HG02938 (cell line): ENCODE measurements at regions not wholly inside any gene's neighbourhood (a gene's known extent, or its start where the extent isn't known, plus 50 kb on each side); places are given as distances from the start of the nearest gene placed in this dataset.
"Not testable (repeated sequence)": the region's sequence is repeated elsewhere in the genome, so short reads cannot be mapped to it uniquely, and the experiment has no call there.

ENCODE experiments used
- ATAC-seq: cut with Tn5 transposase; IDR thresholded peaks from one replicate; pipeline ENCODE4 v1.9.1; 2021; ENCODE audit warnings: mild to moderate bottlenecking, moderate library complexity; ENCODE audit not compliant: unreplicated experiment

DNA sequence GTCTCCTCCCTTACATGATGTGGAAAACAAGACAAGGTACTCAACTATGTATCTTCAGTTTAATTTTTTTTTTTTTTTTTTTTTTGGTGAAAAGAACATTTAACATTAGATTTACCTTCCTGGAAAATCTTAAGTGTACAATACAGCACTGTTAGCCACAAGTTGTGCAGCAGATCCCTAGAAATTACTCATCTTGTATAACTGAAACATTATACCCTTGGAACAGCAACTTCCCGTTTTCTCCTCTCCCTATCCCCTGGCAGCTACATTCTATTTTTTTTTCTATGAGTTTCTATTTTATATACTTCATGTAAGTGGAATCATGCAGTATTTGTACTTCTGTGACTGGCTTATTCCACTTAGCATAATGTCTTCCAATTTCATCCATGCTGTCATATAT is 421.9 kb upstream of the FTMT start:
- no peak for ATAC-seq

DNA sequence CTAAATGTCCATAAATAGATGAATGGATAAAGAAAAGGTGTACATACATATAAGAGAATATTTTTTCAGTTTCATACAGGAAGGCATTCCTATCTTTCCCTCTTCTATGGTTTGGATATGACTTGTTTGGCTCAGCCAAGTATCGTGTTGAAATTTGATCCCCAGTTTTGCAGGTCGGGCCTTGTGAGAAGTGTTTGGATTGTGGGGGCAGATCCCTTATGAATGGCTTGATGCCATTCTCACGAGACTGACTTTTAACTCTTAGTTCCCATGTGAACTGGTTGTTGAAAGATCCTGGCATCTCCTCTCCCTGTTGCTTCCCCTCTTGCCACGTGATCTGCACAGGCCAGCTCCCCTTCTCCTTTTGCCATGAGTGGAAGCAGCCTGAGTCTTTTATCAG is 421.1 kb upstream of the FTMT start:
- no peak for ATAC-seq

DNA sequence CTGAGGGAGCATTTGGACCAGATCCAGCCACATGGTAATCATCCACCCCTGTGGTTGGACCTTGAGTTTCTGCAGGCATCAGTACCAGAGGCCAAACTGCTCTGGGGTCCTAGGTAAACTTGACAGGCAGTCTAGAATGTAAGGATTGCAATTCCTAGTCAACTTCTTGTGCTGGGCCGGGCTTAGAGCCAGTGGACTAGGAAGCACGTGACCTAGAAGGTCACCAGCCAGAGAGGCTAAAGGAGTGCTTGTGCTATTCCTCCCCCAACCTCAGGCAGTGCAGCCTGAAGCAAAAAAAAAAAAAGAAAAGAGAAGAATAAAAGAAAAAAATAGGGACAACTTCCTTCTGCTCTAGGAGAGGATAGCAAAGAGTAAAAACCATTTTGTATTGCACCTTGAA is 406.2 kb upstream of the FTMT start:
- ATAC-seq = no peak

- no peak for ATAC-seq
Measured at GRCh38 chr5:121462441-121462840, 389.2 kb upstream of the FTMT start.

DNA sequence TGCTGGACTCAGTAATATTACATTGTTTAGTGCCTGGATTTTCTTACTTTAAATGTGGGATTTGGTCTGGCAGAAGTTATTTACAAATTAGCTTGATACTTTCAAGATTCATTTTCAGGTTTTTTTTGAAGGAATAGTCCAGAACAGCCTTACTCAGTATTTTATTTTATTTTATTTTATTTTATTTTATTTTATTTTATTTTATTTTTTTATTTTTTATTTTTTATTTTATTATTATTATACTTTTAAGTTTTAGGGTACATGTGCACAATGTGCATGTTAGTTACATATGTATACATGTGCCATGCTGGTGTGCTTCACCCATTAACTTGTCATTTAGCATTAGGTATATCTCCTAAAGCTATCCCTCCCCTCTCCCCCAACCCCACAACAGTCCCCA is 380.5 kb upstream of the FTMT start:
- not testable (repeated sequence) for ATAC-seq

- no peak for ATAC-seq
Measured at GRCh38 chr5:121478636-121479035, 373.0 kb upstream of the FTMT start.

GRCh38 chr5:121479337-121479736 is 372.3 kb upstream of the FTMT start:
- no peak for ATAC-seq

GRCh38 chr5:121485281-121485680 is 366.4 kb upstream of the FTMT start:
- ATAC-seq = no peak

DNA sequence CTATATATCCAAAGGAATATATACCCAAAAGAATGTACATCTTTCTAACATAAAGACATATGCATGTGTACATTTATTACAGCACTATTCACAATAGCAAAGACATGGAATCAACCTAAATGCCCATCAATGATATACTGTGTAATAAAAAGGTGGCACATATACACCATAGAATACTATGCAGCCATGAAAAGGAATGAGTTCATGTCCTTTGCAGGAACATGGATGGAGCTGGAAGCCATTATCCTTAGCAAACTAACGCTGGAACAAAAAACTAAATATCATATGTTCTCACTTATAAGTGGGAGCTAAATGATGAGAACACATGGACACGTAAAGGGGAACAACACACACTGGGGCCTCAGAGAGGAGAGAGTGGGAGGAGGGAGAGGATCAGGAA is 365.7 kb upstream of the FTMT start:
- ATAC-seq = not testable (repeated sequence)

- no peak for ATAC-seq
Measured at GRCh38 chr5:121489972-121490371, 361.7 kb upstream of the FTMT start.

DNA sequence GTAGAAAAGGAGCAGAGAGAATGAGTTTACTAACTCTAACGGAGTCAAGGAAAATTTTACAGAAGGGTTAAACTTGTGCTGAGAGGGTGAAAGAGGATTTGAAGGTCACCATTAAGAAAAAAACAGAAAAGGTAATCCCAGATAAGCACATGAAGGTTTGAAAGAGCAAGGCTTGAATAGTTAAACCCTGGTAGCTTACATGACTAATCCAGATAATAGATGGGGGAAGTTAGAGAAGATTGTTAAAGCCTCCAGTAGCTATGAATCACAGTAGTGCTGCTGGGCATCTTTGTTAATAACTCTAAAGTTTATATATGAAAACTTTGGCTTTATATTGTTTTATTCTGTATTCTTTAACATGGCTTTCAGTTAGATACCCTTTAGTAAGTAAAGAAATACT is 354.5 kb upstream of the FTMT start:
- ATAC-seq = no peak

DNA sequence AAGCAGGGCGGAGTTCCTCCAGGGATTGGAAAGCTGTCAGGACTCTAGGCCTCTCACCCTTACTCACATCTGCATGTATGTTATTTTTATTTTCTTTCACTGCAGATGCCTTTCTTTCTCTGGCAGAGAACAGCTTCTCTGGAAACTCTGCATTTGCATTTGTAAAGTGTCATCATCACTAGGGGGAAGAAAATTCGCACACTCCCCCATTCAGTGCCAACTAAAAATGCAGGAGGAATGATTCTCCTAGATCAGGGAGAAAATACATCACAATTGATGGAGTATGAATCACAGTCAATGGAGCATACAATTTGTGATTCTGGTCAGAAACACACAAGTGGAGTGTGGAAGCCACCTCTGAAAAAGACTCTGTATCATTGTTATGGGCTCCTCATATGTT is 351.4 kb upstream of the FTMT start:
- no peak for ATAC-seq

DNA sequence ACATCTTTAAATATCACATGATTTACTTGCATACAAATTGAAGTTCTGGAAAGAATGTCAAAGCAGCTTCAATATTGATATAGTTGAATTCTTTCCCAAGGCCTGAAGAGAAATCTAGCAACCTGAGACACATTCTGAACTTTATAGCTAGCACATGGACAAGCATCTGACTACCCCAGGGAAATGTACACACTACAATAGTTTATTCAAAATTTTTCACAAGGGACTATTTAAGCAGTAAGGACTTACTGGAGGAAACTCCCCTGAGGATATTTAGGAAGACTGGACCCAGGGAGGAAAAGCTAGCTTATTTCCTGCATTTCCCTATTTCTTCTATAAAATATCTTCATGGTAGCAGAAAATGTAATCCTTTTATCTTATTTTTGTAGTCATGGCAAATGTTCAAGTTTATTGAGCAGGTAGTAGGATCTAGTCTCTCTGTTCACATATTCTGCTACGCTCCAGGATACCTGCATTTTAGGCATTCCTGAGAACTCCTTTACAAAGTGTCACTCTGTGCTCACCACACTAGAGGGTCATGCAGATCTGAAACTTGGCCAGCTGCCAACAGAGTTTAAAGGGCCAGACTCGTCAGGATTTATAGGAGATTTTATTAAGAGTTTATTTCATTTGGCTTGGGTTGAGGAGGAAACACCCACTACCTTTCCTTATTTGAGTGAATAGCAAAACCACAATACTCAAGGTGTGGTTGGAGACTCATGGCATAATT is 348.4 kb upstream of the FTMT start:
- no peak for ATAC-seq

DNA sequence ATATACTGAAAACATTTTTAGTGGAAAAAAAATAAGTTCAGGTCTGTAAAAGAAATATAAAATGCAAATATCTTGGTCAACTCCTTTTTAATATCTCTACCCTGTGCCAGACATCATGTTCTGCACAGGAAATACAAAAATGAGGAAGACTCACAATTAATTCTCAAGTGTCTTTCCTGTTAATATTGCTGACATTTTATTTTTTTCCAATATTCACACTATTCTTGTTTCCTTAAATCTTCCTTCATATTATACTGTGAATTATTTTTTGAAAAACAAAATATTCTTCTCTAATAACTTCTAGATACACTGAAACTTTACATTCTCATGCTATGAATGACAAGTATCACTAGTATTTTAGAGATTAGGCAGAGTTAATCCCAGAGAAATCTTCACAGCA is 334.7 kb upstream of the FTMT start:
- ATAC-seq = no peak

- ATAC-seq = no peak
Measured at GRCh38 chr5:121525706-121526105, 326.0 kb upstream of the FTMT start.

- no peak for ATAC-seq
Measured at GRCh38 chr5:121526908-121527307, 324.8 kb upstream of the FTMT start.

DNA sequence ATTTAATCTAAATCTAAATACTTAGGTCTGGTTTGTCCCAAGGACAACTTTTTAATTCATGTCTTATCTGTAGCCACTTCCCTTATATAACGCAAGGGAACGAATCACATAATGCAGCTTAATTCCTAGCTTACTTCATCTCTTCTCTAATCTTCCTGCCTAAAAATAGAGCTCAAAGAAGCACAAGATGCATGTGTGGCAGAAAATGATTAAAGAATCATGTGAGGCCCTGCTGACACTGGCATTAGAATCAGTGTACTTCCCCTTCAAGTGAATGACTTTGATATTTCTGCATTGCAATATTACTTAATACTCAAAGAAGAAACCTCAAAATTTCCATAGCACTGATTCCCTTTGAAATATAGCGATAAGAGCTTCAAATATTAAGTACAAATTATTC is 317.9 kb upstream of the FTMT start:
- ATAC-seq = no peak

GRCh38 chr5:121550989-121551388 is 300.7 kb upstream of the FTMT start:
- ATAC-seq = no peak

DNA sequence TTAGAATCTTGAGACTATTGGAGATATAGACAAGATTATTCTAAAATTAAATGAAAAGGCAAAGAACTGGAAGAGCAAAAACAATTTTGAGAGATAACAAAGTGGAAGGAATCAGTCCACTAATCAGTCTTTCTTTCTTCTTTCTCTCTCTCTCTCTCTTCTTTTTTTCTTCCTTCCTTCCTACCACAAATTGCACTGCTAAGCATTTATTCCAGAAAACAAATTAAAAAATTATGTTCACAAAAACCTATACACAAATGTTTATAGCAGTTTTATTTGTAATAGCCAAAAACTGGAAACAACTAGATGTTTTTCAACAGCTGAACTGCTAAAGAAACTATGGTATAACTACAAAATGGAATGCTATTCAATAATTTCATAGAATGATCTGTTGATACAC is 291.9 kb upstream of the FTMT start:
- no peak for ATAC-seq

DNA sequence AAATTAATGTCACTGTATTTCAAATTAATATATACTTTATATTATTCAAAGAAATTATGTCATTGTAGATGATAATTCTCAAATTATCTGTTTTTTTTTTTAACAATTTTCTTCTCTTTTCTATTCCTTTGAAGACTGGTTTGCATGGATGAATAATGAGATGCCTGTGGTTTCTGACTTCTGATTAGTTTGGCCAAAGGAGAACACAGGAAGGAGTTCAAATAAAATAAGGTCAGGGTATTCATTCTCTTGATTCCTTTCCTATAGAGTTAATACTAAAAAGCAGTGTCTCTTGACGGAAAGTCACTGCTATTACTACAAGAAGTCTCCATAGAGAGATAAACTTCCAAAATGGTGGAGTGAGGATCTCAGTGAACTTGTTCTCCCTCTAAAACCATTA is 279.6 kb upstream of the FTMT start:
- ATAC-seq = no peak

DNA sequence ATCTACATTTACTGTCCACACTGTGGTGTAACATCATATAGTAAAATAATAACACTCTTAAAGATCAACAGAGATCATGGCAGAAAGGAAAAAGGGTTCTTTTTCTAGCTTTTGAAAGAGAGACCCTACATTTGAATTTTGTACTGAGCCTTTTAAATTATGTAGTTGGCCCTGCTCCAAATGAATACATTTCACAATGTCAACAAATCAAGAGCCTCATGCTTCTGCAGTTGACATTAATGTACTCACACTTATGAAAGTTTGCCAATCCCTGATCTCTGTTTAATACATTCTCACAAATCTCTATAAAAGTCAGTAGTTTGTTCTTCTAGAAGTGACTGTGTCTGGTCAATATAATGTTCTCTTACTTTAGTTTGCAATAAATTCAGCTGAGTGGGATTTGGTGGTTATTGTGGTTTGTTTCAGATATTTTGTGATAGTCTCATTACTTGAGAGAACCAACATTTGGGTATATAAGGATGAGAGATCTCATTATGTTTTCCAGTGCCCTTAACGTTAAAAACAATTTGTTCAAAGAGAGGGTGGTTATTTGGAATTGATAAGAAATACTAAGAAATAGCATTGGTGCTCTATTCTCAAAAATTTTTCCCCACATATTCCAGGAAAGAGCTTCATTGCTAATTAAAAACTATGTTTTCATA is 277.8 kb upstream of the FTMT start:
- no peak for ATAC-seq

DNA sequence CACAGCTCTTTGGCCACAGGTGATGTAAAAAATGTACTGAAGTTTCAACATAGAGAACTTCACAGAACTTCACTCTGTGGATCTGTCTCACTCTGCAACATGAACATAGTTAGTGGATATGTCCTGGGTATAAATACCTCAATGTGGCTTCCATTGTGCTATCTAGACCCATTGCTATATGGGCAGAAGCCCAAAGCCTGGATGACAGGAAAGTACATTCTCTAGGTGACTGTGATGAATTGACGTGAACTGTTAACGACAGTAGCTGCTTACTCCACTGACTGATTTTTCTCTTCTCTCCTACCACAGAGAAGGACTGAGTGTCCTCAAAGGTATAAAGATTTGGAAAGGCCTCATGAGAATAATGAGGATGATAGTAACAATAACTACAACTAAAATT is 270.1 kb upstream of the FTMT start:
- no peak for ATAC-seq

DNA sequence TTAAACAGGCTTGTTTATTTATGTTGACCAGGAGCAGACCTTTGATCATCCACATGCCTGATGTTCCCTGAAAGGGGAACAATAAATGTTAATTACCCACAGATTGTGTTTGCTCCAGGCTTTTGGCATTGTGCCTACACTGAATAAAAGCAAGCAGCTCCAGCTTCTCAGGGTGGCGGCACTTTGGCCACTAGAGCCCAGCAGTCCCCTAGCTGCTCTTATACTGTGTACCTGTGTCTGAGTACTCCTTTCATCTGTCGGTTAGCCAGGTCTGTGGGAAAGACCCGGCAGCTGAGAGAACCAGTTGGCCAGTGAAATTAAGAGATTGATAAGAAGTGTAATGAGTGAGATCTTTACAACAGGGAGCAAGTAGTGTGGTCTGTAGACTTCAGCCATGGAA is 254.8 kb upstream of the FTMT start:
- no peak for ATAC-seq
